Loucy (cell line): ENCODE measurements at regions not wholly inside any gene's neighbourhood (a gene's known extent, or its start where the extent isn't known, plus 50 kb on each side); places are given as distances from the start of the nearest gene placed in this dataset.

ENCODE experiments used
- H2AFZ ChIP-seq: fragments of 200-600 bp; sonication (generic); 2 replicates; pipeline ENCODE4 v1.6.0; 2016; ENCODE audit warnings: antibody characterized with exemption, mild to moderate bottlenecking, low read length, moderate library complexity
- H3F3A ChIP-seq: fragments of 200-600 bp; 2 replicates; pipeline ENCODE4 v1.6.0; 2016; ENCODE audit warnings: antibody characterized with exemption, low read depth, mild to moderate bottlenecking
- H3K27me3 ChIP-seq: fragments of 200-600 bp; sonication (generic); 2 replicates; pipeline ENCODE4 v1.6.1; 2014; ENCODE audit warnings: low read length, mild to moderate bottlenecking; ENCODE audit not compliant: insufficient read depth, poor library complexity, severe bottlenecking
- H3K36me3 ChIP-seq: fragments of 200-600 bp; sonication (generic); 2 replicates; pipeline ENCODE4 v1.6.1; 2016; ENCODE audit warnings: low read length; ENCODE audit not compliant: insufficient read depth
- H3K4me1 ChIP-seq: fragments of 200-600 bp; sonication (generic); 2 replicates; pipeline ENCODE4 v1.5.1; 2014; ENCODE audit warnings: low read length, mild to moderate bottlenecking; ENCODE audit not compliant: insufficient read depth, poor library complexity, severe bottlenecking
- H3K4me2 ChIP-seq: fragments of 200-600 bp; sonication (generic); 2 replicates; pipeline ENCODE4 v1.6.0; 2014; ENCODE audit warnings: antibody characterized with exemption, low read length, low read depth, mild to moderate bottlenecking; ENCODE audit not compliant: poor library complexity, severe bottlenecking
- H3K4me3 ChIP-seq: fragments of 200-600 bp; sonication (generic); 2 replicates; pipeline ENCODE4 v1.5.1; 2014; ENCODE audit warnings: low read length, mild to moderate bottlenecking, mixed read lengths; ENCODE audit not compliant: poor library complexity, severe bottlenecking
- H3K79me2 ChIP-seq: fragments of 200-600 bp; sonication (generic); 2 replicates; pipeline ENCODE4 v1.6.1; 2014; ENCODE audit warnings: low read length; ENCODE audit not compliant: insufficient read depth
- H3K9ac ChIP-seq: fragments of 200-600 bp; sonication (generic); 2 replicates; pipeline ENCODE4 v1.6.0; 2014; ENCODE audit warnings: mild to moderate bottlenecking, low read depth, low read length, moderate library complexity; ENCODE audit not compliant: poor library complexity, severe bottlenecking
- H3K9me2 ChIP-seq: fragments of 200-600 bp; sonication (generic); replicated peaks from 2 replicates; pipeline ENCODE4 v1.6.1; 2016; ENCODE audit warnings: low read depth, low read length, mixed read lengths
- H3K9me3 ChIP-seq: fragments of 200-600 bp; sonication (generic); 2 replicates; pipeline ENCODE4 v1.6.1; 2014; ENCODE audit warnings: mild to moderate bottlenecking, antibody characterized with exemption, low read length, low read depth; ENCODE audit not compliant: insufficient read depth
- H4K20me1 ChIP-seq: fragments of 200-600 bp; sonication (generic); 2 replicates; pipeline ENCODE4 v1.6.0; 2014; ENCODE audit warnings: antibody characterized with exemption, low read length, mild to moderate bottlenecking; ENCODE audit not compliant: insufficient read depth, poor library complexity, severe bottlenecking
- EZH2phosphoT487 ChIP-seq: fragments of 200-600 bp; IDR thresholded peaks from 2 replicates; pipeline ENCODE4 v1.6.1; 2018; ENCODE audit warnings: antibody characterized with exemption, mild to moderate bottlenecking, moderate library complexity, borderline replicate concordance
- TF ChIP-seq, protein P1 (sequence below): fragments of 200-600 bp; sonication (generic); conservative IDR thresholded peaks from 2 replicates; pipeline ENCODE4 v1.5.1; 2014; ENCODE audit warnings: mild to moderate bottlenecking, antibody characterized with exemption, low read length

DNA sequence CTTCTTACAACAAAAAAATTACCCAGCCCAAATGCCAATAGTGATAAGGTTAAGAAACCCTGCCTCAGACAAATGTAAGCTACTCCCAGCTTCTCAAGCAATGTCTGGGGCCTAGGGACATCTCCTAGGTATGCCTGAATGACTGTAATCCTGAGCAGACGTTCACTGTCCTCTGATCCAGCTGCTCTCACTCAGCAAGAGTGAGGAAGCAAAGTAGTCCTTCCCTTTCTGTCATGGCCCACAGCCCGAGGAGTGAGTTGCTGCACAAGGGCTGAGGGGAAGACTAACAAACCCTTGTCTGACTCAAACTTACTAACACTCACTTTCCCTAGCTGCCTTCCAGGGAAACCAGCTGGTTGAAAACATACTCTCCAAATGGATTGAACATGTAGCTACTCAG is 124.9 kb upstream of the TNFSF4 start:
- Histone ChIP-seq H2AFZ (0 out of 2 replicates have a peak overlapping the region, but pooled peaks have one; percentile 3), H3K4me3 (no peak overlapping the region), H3K36me3 (no peaks in the 10 kb centered on the region), H3K4me1 (peaks cover 25% of the 10 kb centered on the region), H3K9me2 (no peaks in the 10 kb centered on the region), H3K4me2 (no peak overlapping the region), H4K20me1 (no peaks in the 10 kb centered on the region), H3K27me3 (no peaks in the 10 kb centered on the region), H3K9ac (no peak overlapping the region), H3K9me3 (no peaks in the 10 kb centered on the region), H3F3A (no peaks in the 10 kb centered on the region), H3K79me2 (no peaks in the 10 kb centered on the region)
- TF ChIP-seq EZH2phosphoT487: no peak
- TF ChIP-seq, protein P1, sequence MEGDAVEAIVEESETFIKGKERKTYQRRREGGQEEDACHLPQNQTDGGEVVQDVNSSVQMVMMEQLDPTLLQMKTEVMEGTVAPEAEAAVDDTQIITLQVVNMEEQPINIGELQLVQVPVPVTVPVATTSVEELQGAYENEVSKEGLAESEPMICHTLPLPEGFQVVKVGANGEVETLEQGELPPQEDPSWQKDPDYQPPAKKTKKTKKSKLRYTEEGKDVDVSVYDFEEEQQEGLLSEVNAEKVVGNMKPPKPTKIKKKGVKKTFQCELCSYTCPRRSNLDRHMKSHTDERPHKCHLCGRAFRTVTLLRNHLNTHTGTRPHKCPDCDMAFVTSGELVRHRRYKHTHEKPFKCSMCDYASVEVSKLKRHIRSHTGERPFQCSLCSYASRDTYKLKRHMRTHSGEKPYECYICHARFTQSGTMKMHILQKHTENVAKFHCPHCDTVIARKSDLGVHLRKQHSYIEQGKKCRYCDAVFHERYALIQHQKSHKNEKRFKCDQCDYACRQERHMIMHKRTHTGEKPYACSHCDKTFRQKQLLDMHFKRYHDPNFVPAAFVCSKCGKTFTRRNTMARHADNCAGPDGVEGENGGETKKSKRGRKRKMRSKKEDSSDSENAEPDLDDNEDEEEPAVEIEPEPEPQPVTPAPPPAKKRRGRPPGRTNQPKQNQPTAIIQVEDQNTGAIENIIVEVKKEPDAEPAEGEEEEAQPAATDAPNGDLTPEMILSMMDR: no peak

DNA sequence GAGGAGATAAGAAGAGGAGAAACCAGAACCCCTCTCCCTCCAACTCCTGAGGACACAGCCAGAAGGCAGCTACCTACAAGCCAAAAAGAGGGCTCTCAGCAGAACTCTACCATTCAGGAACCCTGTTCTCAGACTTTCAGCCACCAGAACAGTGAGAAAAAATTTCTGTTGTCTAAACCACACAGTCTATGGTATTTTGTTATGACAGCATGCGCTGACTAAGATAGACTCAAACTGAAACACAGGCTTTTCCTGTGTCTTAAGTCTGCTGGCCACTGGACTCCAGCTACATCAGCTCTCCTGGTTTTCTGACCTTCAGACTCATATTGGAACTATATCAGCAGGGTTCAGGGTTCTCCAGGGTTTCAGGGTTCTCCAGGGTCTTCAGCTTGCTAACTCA is 126.5 kb upstream of the TNFSF4 start:
- no peak for TF ChIP-seq EZH2phosphoT487
- TF ChIP-seq, protein P1: no peak
- H3K4me2 ChIP-seq: no peak overlapping the region

DNA sequence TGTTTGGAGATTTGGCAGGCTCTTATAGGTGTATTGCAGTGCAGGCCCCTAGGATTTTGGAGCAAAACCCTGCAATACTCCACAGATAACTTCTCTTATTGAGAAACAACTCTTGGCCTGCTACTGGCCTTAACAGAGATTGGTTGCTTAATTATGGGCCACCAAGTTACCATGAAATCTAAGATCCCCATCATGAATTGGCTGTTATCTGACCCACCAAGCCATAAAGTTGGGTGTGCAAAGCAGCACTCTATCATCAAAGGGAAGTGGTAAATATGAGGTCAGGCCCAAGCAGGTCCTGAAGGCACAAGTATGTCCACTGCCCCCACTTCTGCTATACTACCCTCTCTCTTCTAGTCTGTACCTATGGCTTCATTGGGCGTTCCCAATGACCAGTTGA is 130.0 kb upstream of the TNFSF4 start:
- TF ChIP-seq, protein P1: no peak
- no peak for TF ChIP-seq EZH2phosphoT487
- Histone ChIP-seq H3K27me3 (no peaks in the 10 kb centered on the region), H3K4me3 (no peak overlapping the region), H3K36me3 (no peaks in the 10 kb centered on the region), H2AFZ (no peak overlapping the region), H3K4me2 (no peak overlapping the region), H3F3A (no peaks in the 10 kb centered on the region), H3K9ac (no peak overlapping the region), H3K4me1 (no peaks in the 10 kb centered on the region), H4K20me1 (no peaks in the 10 kb centered on the region), H3K9me3 (no peaks in the 10 kb centered on the region), H3K9me2 (no peaks in the 10 kb centered on the region), H3K79me2 (no peaks in the 10 kb centered on the region)

More for the DNA sequence above, 126.5 kb upstream of the TNFSF4 start:
- Histone ChIP-seq H3F3A (no peaks in the 10 kb centered on the region), H3K4me1 (peaks cover 25% of the 10 kb centered on the region), H3K36me3 (no peaks in the 10 kb centered on the region), H4K20me1 (no peaks in the 10 kb centered on the region), H3K27me3 (no peaks in the 10 kb centered on the region), H3K9me3 (no peaks in the 10 kb centered on the region), H3K9me2 (no peaks in the 10 kb centered on the region), H3K4me3 (no peak overlapping the region), H3K79me2 (no peaks in the 10 kb centered on the region), H2AFZ (no peak overlapping the region), H3K9ac (no peak overlapping the region)
